Karpas-422 (cell line): ENCODE measurements at regions not wholly inside any gene's neighbourhood (a gene's known extent, or its start where the extent isn't known, plus 50 kb on each side); places are given as distances from the start of the nearest gene placed in this dataset.

Experiments
- DNase-seq: peaks from one replicate; pipeline ENCODE4 v3.0.0-alpha.2; 2015
- H2AFZ ChIP-seq: fragments of 200-600 bp; sonication (generic); 2 replicates; pipeline ENCODE4 v1.6.1; 2014; ENCODE audit warnings: antibody characterized with exemption, low read length, mixed read lengths
- H3K27ac ChIP-seq: fragments of 200-600 bp; sonication (generic); 2 replicates; pipeline ENCODE4 v1.5.1; 2014; ENCODE audit warnings: mild to moderate bottlenecking, low read length, moderate library complexity
- H3K27me3 ChIP-seq: fragments of 200-600 bp; sonication (generic); 2 replicates; pipeline ENCODE4 v1.6.1; 2014; ENCODE audit warnings: low read length, mixed read lengths
- H3K36me3 ChIP-seq: fragments of 200-600 bp; sonication (generic); 2 replicates; pipeline ENCODE4 v1.6.1; 2014; ENCODE audit warnings: low read length, mixed read lengths; ENCODE audit not compliant: insufficient read depth
- H3K4me1 ChIP-seq: fragments of 200-600 bp; sonication (generic); 2 replicates; pipeline ENCODE4 v1.6.1; 2014; ENCODE audit warnings: mild to moderate bottlenecking, low read length, mixed read lengths
- H3K4me2 ChIP-seq: fragments of 200-600 bp; sonication (generic); 2 replicates; pipeline ENCODE4 v1.6.1; 2014; ENCODE audit warnings: low read length, low read depth, mild to moderate bottlenecking; ENCODE audit not compliant: poor library complexity, severe bottlenecking
- H3K4me3 ChIP-seq: fragments of 200-600 bp; sonication (generic); 2 replicates; pipeline ENCODE4 v1.5.1; 2014; ENCODE audit warnings: mild to moderate bottlenecking, antibody characterized with exemption, low read length, mixed read lengths
- H3K79me2 ChIP-seq: fragments of 200-600 bp; sonication (generic); 2 replicates; pipeline ENCODE4 v1.6.1; 2014; ENCODE audit warnings: mild to moderate bottlenecking, low read length, mixed read lengths
- H3K9ac ChIP-seq: fragments of 200-600 bp; sonication (generic); 2 replicates; pipeline ENCODE4 v1.6.0; 2014; ENCODE audit warnings: low read length
- H3K9me2 ChIP-seq: fragments of 200-600 bp; sonication (generic), shearing (Covaris generic); replicated peaks from 2 replicates; pipeline ENCODE4 v1.6.0; 2014; ENCODE audit warnings: mild to moderate bottlenecking, low read length, moderate library complexity; ENCODE audit not compliant: insufficient read depth
- H3K9me3 ChIP-seq: fragments of 300-700, 200-600 bp; sonication (generic); 2 replicates; pipeline ENCODE4 v1.6.1; 2014; ENCODE audit warnings: low read length, mixed read lengths
- H4K20me1 ChIP-seq: fragments of 200-600 bp; sonication (generic); 2 replicates; pipeline ENCODE4 v1.6.1; 2014; ENCODE audit warnings: mild to moderate bottlenecking, antibody characterized with exemption, low read length, low read depth; ENCODE audit not compliant: insufficient read depth

GRCh38 chr1:189192741-189193520, 1284.7 kb downstream of the BRINP3 start:
- no peaks in the 10 kb centered on the region for H3K36me3 ChIP-seq

DNA sequence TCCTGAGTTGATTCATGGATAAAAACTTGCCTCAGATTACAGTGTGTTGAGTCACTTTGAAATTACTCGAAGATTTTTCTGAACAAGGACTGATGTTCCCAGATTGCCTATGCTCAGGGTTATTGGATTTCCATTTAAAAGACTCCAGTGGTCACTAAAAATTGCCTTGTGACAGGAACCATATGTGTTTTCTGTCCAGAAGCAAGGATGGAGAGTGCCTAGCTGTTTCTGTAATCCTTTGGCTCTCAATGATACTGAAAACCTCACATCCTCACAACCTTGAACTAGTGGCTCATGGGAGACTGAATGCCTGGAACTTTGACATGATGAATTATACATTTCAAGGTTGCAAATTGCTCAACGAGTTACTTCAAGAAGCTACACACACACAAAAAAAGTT, 1271.8 kb downstream of the BRINP3 start:
- Histone ChIP-seq H3K27me3 (no peaks in the 10 kb centered on the region), H3K4me3 (no peak overlapping the region), H3K79me2 (no peaks in the 10 kb centered on the region), H3K9ac (no peak overlapping the region), H2AFZ (no peak overlapping the region), H3K36me3 (no peaks in the 10 kb centered on the region), H3K9me2 (no peaks in the 10 kb centered on the region), H3K4me2 (no peak overlapping the region), H3K4me1 (no peaks in the 10 kb centered on the region), H4K20me1 (no peaks in the 10 kb centered on the region), H3K9me3 (peaks cover 19% of the 10 kb centered on the region), H3K27ac (no peak overlapping the region)
- no peak for DNase-seq

More at GRCh38 chr1:189192741-189193520, 1284.7 kb downstream of the BRINP3 start:
- H3K27me3 ChIP-seq, result no peaks in the 10 kb centered on the region
- no peak overlapping the region for H2AFZ ChIP-seq
- no peak for DNase-seq
- H3K9me2 ChIP-seq, result no peaks in the 10 kb centered on the region
- H3K9ac ChIP-seq, result no peak overlapping the region
- H3K27ac ChIP-seq, result no peak overlapping the region
- H3K4me2 ChIP-seq, result no peak overlapping the region
- no peak overlapping the region for H3K4me3 ChIP-seq
- H3K9me3 ChIP-seq, result peaks cover 15% of the 10 kb centered on the region
- H3K4me1 ChIP-seq, result no peaks in the 10 kb centered on the region
- H3K79me2 ChIP-seq, result no peaks in the 10 kb centered on the region
- no peaks in the 10 kb centered on the region for H4K20me1 ChIP-seq

DNA sequence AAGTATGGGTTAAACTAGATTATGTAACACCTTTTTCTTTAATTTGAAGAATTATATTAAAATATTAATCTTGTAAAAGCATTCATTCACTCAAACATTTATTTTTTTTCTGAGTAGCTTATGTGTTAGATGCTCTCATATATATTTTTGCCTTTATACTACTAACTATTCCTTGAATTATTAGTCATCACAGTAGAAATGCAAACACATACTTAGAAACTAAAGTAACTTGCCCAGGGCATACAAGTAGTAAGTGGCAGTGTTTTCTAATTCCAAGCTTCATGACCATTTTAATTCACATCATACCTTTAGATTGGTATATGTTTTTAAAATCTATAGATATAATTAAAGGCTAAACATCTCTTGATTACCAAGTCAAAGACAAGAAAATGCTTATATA, 1271.0 kb downstream of the BRINP3 start:
- Histone ChIP-seq H3K9me3 (peaks cover 17% of the 10 kb centered on the region), H3K36me3 (no peaks in the 10 kb centered on the region), H3K27me3 (no peaks in the 10 kb centered on the region), H3K9ac (no peak overlapping the region), H3K27ac (no peak overlapping the region), H3K4me3 (no peak overlapping the region), H3K79me2 (no peaks in the 10 kb centered on the region), H3K4me1 (no peaks in the 10 kb centered on the region), H4K20me1 (no peaks in the 10 kb centered on the region), H3K9me2 (no peaks in the 10 kb centered on the region), H2AFZ (no peak overlapping the region), H3K4me2 (no peak overlapping the region)
- DNase-seq, result no peak

GRCh38 chr1:189211742-189212141, 1265.9 kb downstream of the BRINP3 start:
- H3K36me3 ChIP-seq, result no peaks in the 10 kb centered on the region
- H3K4me1 ChIP-seq, result no peaks in the 10 kb centered on the region
- H3K79me2 ChIP-seq, result no peaks in the 10 kb centered on the region
- no peak overlapping the region for H3K9ac ChIP-seq
- H3K9me2 ChIP-seq, result no peaks in the 10 kb centered on the region
- H4K20me1 ChIP-seq, result no peaks in the 10 kb centered on the region
- H2AFZ ChIP-seq, result no peak overlapping the region
- no peak overlapping the region for H3K27ac ChIP-seq
- no peaks in the 10 kb centered on the region for H3K27me3 ChIP-seq
- H3K9me3 ChIP-seq, result peaks cover 6% of the 10 kb centered on the region; the same call in 1 of the 2 replicates
- DNase-seq, result no peak
- no peak overlapping the region for H3K4me3 ChIP-seq
- H3K4me2 ChIP-seq, result no peak overlapping the region

DNA sequence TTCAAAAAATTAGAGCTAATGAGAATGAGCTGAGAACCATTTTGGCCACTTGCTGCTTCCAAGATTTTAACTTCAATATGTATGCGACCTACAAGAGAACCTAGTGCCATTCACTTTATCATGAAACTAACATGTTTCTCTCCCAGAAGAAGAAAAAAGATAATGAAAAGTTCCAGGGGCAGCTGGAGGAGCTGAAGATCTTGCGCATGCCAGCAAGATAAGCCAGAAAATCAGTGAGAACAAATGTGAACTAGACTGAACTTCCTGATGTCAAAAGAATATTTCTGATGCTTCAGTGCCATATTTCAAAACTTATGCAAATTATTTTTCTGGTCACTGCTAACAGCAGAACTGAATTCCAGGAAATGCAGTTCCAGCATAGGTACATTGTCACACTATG, 1265.1 kb downstream of the BRINP3 start:
- Histone ChIP-seq H3K79me2 (no peaks in the 10 kb centered on the region), H4K20me1 (no peaks in the 10 kb centered on the region), H3K27me3 (no peaks in the 10 kb centered on the region), H3K36me3 (no peaks in the 10 kb centered on the region), H3K27ac (no peak overlapping the region), H3K9me2 (no peaks in the 10 kb centered on the region), H3K4me3 (no peak overlapping the region), H3K9ac (no peak overlapping the region), H3K4me2 (no peak overlapping the region), H3K4me1 (no peaks in the 10 kb centered on the region), H3K9me3 (peaks cover 10% of the 10 kb centered on the region; the same call in 1 of the 2 replicates), H2AFZ (no peak overlapping the region)
- DNase-seq, result no peak

GRCh38 chr1:189216886-189217285, 1260.8 kb downstream of the BRINP3 start:
- H3K36me3 ChIP-seq, result no peaks in the 10 kb centered on the region
- no peak overlapping the region for H3K4me2 ChIP-seq
- no peak overlapping the region for H3K4me3 ChIP-seq
- no peak for DNase-seq
- H3K27ac ChIP-seq, result no peak overlapping the region
- no peaks in the 10 kb centered on the region for H4K20me1 ChIP-seq
- H2AFZ ChIP-seq, result no peak overlapping the region
- H3K9me3 ChIP-seq, result peaks cover 18% of the 10 kb centered on the region
- H3K79me2 ChIP-seq, result no peaks in the 10 kb centered on the region
- H3K27me3 ChIP-seq, result no peaks in the 10 kb centered on the region
- no peaks in the 10 kb centered on the region for H3K9me2 ChIP-seq
- no peak overlapping the region for H3K9ac ChIP-seq
- no peaks in the 10 kb centered on the region for H3K4me1 ChIP-seq

DNA sequence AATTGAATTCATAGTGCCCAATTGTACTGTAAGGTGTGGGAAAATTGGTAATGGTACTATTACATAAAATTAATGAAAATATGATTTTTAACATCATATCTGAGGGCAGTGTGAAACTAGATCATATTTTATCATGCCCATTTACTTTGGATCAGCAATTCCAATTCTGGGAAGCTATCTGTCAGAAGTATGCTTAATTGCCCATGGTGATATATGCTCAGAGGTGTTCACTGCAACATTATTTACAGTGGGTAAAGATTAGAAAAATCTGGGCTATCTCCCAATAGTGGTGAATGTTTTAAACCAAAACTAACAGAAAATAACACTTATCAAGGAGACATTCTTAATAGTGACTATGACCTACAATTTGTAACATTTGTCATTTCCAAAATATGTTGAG, 1260.0 kb downstream of the BRINP3 start:
- Histone ChIP-seq H3K27ac (no peak overlapping the region), H3K4me1 (no peaks in the 10 kb centered on the region), H4K20me1 (no peaks in the 10 kb centered on the region), H3K9ac (no peak overlapping the region), H3K36me3 (no peaks in the 10 kb centered on the region), H3K27me3 (no peaks in the 10 kb centered on the region), H3K4me2 (no peak overlapping the region), H2AFZ (no peak overlapping the region), H3K79me2 (no peaks in the 10 kb centered on the region), H3K9me2 (no peaks in the 10 kb centered on the region), H3K9me3 (peaks cover 22% of the 10 kb centered on the region), H3K4me3 (no peak overlapping the region)
- no peak for DNase-seq

GRCh38 chr1:189220750-189221149, 1256.9 kb downstream of the BRINP3 start:
- H3K27me3 ChIP-seq, result no peaks in the 10 kb centered on the region
- no peak overlapping the region for H3K27ac ChIP-seq
- no peaks in the 10 kb centered on the region for H3K79me2 ChIP-seq
- H4K20me1 ChIP-seq, result no peaks in the 10 kb centered on the region
- H3K9ac ChIP-seq, result no peak overlapping the region
- H3K9me2 ChIP-seq, result no peaks in the 10 kb centered on the region
- H3K4me1 ChIP-seq, result no peaks in the 10 kb centered on the region
- peaks cover 23% of the 10 kb centered on the region for H3K9me3 ChIP-seq
- no peak overlapping the region for H3K4me2 ChIP-seq
- no peak overlapping the region for H3K4me3 ChIP-seq
- no peak for DNase-seq
- H3K36me3 ChIP-seq, result no peaks in the 10 kb centered on the region
- no peak overlapping the region for H2AFZ ChIP-seq
